DMS153 treated with DMSO at 0.1 percent for 48 hours (cell line): ENCODE measurements at regions not wholly inside any gene's neighbourhood (a gene's known extent, or its start where the extent isn't known, plus 50 kb on each side); places are given as distances from the start of the nearest gene placed in this dataset.
"Not testable (repeated sequence)": the region's sequence is repeated elsewhere in the genome, so short reads cannot be mapped to it uniquely, and the experiment has no call there.

Source experiments
- DNase-seq: peaks from one replicate; lab custom pipeline; 2025; ENCODE audit not compliant: unreplicated experiment; lab: John Stamatoyannopoulos, UW

- DNase-seq: no peak
Measured at GRCh38 chr7:138169441-138169851, 93.2 kb downstream of the AKR1D1 start.

DNA sequence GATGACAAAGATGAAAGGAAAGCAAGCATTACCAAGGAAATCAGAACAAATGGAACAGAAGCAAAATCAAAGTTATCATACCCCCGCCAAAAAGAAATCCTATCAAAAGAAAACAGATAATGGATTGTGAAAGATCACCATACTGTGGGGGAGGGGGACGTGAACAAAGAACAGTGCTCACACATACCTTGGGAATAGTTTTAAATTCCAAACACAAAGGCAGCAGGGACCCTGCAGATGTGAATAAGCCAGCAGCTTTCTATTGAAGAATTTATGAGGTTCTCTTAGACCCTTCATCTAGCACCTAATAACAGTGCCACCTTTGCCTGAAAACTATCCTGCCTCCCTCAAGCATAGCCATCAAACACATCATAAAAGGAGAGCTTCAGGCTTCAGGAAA, 94.0 kb downstream of the AKR1D1 start:
- DNase-seq: no peak

DNA sequence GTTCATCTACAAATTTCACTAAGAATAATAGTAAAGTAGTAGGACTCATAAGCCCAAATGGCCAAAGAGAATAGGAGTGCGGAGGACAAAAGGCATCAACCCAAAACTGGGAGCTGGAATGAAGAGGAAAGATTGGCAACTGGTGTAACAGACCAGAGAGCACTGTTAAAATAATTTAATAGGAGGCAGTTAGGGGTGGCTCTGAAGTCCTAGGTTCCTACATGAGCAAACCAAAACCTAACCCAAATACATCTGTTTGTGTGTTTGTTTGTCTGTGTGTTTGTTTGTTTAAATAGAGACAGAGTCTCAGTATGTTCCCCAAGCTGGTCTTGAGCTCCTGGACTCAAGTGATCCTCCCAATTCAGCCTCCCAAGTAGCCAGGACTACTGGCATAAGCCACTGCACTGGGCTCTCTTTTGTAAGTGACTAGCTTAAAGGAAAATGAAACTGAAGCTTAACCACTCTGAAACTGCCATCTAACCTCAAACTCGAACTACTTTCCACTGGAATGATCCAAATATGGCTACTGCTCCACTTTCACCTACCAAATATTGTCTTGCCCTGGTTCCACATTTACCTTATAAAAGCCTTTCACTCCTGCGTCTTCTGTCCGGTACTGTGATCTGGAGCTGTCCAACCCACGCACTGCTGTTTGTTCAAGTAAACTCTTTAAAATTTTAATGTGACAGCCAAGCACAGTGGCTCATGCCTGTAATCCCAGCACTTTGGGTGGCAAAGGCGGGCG, 94.9 kb downstream of the AKR1D1 start:
- DNase-seq: no peak

DNA sequence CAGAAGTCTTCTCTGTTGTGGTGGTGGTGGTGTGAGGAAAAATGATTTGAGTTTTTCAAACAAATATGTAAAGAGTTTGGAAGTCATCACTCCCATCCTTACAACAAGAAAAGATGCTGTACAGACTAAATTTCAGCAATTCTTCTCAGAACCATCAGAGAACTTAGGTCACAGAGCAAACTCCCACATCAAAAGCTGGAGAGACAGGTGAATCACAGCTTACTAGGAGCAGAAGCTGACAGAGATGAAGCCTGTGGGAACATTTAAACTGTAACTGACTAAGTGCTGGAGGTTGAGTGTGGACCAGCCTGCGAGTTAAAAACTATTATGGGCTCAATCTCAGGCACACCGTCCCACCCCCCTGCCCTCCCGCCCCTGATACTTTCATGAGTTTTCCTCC, 97.3 kb downstream of the AKR1D1 start:
- no peak for DNase-seq

- no peak for DNase-seq
Measured at GRCh38 chr7:138176060-138176459, 99.8 kb downstream of the AKR1D1 start.

DNA sequence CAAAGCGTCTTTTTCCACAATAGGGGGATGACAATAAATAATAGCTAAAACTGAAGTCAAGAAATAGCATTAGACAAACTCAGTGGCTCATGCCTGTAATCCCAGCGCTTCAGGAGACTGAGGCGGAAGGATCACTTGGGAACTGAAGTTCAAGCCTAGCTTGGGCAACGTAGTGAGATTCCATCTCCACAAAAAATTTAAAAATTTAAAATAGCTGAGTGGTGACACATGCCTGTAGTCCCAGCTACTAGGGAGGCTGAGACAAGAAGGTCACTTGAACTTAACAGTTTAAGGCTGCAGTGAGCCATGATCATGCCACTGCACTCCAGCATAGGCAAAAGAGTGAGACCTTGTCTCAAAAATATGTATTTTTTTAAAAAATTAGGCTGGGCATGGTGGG, 107.9 kb downstream of the AKR1D1 start:
- DNase-seq: no peak

- no peak for DNase-seq
Measured at GRCh38 chr7:138185132-138185908, 109.1 kb downstream of the AKR1D1 start.

- DNase-seq: no peak
Measured at GRCh38 chr7:138186951-138187351, 110.7 kb downstream of the AKR1D1 start.

DNA sequence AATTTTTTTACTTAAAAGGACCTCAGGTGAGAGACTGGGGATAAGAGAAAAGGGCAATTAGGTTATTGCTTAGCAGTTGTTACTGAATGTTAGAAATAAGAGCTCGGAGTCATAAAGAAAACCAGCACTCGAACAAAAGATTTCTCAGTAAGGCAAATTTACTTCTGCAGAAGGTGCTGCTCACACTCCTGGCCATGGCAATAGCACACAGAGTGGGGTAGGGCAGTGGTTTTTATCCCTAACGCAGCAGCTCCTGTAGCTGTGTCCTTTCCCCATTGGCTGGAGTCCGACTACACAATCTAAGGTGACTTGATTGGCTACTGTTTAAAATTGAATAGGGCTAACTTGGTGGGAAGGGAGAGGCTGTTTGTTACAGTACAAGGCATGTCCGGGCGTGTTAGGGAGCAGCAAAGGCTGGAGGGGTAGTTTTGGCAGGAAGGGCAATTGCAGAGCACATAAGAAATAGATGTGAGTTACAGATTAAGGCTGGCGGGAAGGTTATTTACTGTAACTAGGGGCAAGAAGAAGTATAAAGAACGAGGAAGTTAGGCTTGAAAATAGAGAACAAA, 112.1 kb downstream of the AKR1D1 start:
- no peak for DNase-seq

- DNase-seq: no peak
Measured at GRCh38 chr7:138194567-138194966, 118.3 kb downstream of the AKR1D1 start.

- DNase-seq: no peak
Measured at GRCh38 chr7:138195151-138195571, 118.9 kb downstream of the AKR1D1 start.

- DNase-seq: not testable (repeated sequence)
Measured at GRCh38 chr7:138196503-138196946, 120.3 kb downstream of the AKR1D1 start.

DNA sequence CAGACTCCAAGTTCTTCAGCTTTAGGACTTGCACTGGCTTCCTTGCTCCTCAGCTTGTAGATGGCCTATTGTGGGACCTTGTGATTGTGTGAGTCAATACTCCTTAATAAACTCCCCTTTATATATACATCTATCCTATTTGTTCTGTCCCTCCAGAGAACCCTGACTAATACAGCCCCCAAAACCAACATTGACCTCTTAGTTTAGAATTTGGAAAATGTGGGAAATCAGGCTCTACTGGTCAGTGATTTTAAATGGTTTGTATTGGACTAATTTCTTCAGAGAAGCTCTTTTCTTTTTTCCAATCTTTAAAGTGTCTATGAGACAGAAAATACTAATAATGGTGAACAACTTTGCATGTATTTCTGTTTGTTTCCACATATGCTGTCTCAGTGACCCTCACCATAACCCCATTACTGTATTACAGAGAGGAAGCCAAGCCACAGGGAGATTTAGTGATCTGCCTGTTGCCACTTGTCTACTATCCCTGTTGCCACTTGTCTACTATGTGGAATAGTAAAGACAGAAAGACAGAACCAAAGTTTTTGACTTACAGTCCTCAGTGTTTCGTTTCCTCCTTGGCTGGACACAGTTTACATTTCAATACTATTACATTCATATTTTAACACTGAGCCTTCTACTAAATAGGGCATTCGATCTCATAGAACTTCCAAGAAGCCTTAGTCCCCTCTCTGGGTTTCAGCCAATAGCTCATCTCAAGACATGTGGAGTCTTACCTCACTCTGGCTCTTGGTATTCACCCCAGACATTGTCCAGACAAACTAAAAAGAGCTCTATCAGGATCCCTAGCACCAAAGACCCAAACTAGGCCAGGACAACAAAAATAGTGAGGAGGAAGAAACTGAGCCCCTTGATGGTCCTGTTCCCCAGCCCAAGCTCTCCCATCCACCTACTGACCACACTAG, 121.0 kb downstream of the AKR1D1 start:
- DNase-seq: no peak

- DNase-seq: no peak
Measured at GRCh38 chr7:138204285-138204981, 128.2 kb downstream of the AKR1D1 start.

- DNase-seq: no peak
Measured at GRCh38 chr7:138204982-138205298, 128.7 kb downstream of the AKR1D1 start.

- DNase-seq: no peak
Measured at GRCh38 chr7:138205614-138206150, 129.4 kb downstream of the AKR1D1 start.

GRCh38 chr7:138207555-138207971, 131.3 kb downstream of the AKR1D1 start:
- DNase-seq: no peak

DNA sequence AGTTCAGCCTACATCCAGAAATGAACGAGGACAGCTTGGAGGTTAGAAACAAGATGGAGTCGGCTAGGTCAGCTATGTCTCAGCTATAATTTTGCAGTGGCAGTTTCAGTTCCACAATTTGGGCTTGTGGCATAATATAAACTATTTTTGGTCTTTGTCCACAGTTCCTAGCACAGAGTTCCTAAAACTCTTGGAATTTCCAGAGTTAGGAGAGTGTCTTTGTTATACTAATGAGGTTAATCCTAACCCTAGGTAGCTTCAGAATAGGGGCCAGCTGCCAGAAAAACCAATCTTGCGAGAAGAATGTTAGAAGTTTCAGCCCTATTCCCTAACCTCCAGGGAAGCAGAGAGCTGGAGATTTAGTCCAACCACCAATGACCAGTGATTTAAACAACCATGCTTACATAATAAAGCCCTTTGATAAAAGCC, 131.9 kb downstream of the AKR1D1 start:
- DNase-seq: no peak

- no peak for DNase-seq
Measured at GRCh38 chr7:138208864-138209263, 132.6 kb downstream of the AKR1D1 start.

DNA sequence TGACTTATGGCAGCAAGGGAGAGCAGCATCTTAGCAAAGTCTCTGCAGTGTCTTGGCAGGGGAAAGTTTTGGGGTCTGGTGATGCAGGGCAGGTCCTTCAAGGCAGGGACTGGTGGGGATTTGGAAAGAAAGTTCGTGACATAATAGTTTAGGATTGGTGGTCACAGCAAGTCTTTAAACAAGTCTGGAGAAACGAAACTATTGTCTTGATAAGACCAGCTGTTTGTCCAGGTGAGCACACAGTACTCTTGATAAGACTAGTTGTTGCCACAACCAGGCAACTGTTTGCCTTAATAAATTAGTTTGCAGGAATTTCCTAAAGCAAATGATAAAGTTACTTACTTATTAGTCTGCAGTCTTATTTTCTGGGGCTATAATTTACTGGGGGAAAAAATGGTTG, 136.1 kb downstream of the AKR1D1 start:
- DNase-seq: no peak
